GM06990 (cell line): ENCODE measurements at regions not wholly inside any gene's neighbourhood (a gene's known extent, or its start where the extent isn't known, plus 50 kb on each side); places are given as distances from the start of the nearest gene placed in this dataset.

Experiments used
- DNase-seq: peaks from one replicate; pipeline ENCODE4 v3.0.0-alpha.2; 2011; ENCODE audit not compliant: insufficient read length; ENCODE audit errors: extremely low read depth
- H3K27me3 ChIP-seq: replicated peaks from 2 replicates; pipeline ENCODE4 v1.6.0; 2011; ENCODE audit warnings: low read length; ENCODE audit not compliant: control insufficient read depth, insufficient read depth
- H3K36me3 ChIP-seq: 2 replicates; pipeline ENCODE4 v1.5.1; 2011; ENCODE audit warnings: low read length; ENCODE audit not compliant: control insufficient read depth, insufficient read depth
- H3K4me3 ChIP-seq: replicated peaks from 2 replicates; pipeline ENCODE4 v1.5.1; 2011; ENCODE audit warnings: low read depth, mild to moderate bottlenecking, control low read depth, low read length
- TF ChIP-seq, protein P1 (sequence below): IDR thresholded peaks from 2 replicates; pipeline ENCODE4 v1.5.1; 2011; ENCODE audit warnings: low read length, control low read depth, mild to moderate bottlenecking, inconsistent platforms; ENCODE audit not compliant: insufficient read depth, poor library complexity, severe bottlenecking

DNA sequence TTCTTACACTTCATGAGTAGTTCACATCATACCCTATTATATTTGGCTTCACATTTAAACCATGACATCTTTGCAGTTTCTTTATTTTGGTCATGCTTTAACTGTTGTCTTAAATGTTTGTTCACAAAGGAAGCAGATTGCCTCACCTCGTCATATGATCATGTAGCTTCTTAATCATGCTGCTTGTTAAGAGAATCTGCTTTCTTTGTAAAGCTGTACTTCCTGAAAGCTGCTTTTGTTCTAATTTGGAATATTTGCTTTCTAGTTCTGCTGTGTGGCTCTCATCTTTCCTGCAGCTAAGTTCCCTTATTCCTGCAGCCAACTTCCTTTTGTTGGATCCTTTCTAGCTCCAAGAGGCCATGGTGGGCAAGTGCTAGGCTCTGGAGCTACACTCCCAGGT is 62.9 kb upstream of the SIM2 start:
- H3K4me3 ChIP-seq = no peak overlapping the region
- H3K36me3 ChIP-seq = no peaks in the 10 kb centered on the region
- DNase-seq = no peak
- TF ChIP-seq, protein P1, sequence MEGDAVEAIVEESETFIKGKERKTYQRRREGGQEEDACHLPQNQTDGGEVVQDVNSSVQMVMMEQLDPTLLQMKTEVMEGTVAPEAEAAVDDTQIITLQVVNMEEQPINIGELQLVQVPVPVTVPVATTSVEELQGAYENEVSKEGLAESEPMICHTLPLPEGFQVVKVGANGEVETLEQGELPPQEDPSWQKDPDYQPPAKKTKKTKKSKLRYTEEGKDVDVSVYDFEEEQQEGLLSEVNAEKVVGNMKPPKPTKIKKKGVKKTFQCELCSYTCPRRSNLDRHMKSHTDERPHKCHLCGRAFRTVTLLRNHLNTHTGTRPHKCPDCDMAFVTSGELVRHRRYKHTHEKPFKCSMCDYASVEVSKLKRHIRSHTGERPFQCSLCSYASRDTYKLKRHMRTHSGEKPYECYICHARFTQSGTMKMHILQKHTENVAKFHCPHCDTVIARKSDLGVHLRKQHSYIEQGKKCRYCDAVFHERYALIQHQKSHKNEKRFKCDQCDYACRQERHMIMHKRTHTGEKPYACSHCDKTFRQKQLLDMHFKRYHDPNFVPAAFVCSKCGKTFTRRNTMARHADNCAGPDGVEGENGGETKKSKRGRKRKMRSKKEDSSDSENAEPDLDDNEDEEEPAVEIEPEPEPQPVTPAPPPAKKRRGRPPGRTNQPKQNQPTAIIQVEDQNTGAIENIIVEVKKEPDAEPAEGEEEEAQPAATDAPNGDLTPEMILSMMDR = no peak
- H3K27me3 ChIP-seq = no peaks in the 10 kb centered on the region

DNA sequence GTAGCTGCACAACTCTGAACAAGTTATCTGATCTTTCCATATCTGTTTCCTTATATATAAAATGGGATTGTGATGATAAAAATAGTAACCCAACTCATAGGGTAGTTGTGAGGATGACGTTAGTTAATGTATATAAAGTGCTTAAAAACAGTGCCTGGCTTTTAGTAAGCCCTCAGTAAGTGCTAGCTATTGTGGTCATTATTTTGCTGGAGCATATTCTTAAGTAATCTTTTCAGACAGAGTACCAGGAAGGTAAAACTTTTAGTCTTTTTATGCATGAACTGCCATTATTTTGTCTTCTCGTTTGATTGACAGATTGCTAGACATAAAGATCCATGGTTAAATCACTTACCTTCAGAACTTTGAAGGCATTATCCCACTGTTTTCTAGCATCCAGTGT is 62.5 kb upstream of the SIM2 start:
- H3K4me3 ChIP-seq = no peak overlapping the region
- DNase-seq = no peak
- no peaks in the 10 kb centered on the region for H3K27me3 ChIP-seq
- no peaks in the 10 kb centered on the region for H3K36me3 ChIP-seq
- TF ChIP-seq, protein P1 = no peak

- Histone ChIP-seq H3K36me3 (no peaks in the 10 kb centered on the region), H3K4me3 (no peak overlapping the region), H3K27me3 (no peaks in the 10 kb centered on the region)
- TF ChIP-seq, protein P1 = no peak
- no peak for DNase-seq
Measured at GRCh38 chr21:36639769-36640168, 59.1 kb upstream of the SIM2 start.

- H3K27me3 ChIP-seq = no peaks in the 10 kb centered on the region
- H3K36me3 ChIP-seq = no peaks in the 10 kb centered on the region
- TF ChIP-seq, protein P1 = no peak
- no peak for DNase-seq
- H3K4me3 ChIP-seq = no peak overlapping the region
Measured at GRCh38 chr21:36640174-36640720, 58.7 kb upstream of the SIM2 start.

DNA sequence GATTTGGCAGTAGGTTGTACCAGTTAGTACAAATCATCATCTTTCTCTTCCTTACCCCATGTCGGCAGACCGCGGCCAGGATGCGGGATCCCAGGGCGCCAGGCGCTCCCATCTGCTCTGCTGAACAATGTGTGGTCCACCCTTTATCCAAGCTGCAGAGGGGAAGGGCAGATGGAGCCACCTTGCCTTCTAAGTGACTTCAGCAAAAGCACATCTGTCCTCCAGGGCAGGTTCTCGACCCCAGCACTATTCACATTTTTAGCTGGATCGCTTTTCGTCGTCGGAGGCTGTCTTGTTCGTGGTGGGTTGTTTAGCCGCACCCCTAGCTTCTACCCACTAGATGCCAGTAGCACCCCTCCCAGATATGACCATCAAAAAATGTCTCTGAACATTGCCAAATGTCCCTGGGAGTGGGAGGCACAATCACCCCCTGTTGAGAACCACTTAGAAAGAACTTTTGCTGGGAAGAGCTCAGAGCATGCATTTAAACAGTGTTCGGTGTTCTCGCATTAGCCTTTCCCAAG is 58.1 kb upstream of the SIM2 start:
- TF ChIP-seq, protein P1 = no peak
- H3K4me3 ChIP-seq = no peak overlapping the region
- DNase-seq = no peak
- H3K27me3 ChIP-seq = no peaks in the 10 kb centered on the region
- no peaks in the 10 kb centered on the region for H3K36me3 ChIP-seq

- no peaks in the 10 kb centered on the region for H3K36me3 ChIP-seq
- H3K27me3 ChIP-seq = no peaks in the 10 kb centered on the region
- no peak for DNase-seq
- TF ChIP-seq, protein P1 = no peak
- no peak overlapping the region for H3K4me3 ChIP-seq
Measured at GRCh38 chr21:36641346-36641745, 57.6 kb upstream of the SIM2 start.
